Mesothelial cell of epicardium (in vitro differentiated cells): ENCODE measurements at regions not wholly inside any gene's neighbourhood (a gene's known extent, or its start where the extent isn't known, plus 50 kb on each side); places are given as distances from the start of the nearest gene placed in this dataset.
"Not testable (repeated sequence)": the region's sequence is repeated elsewhere in the genome, so short reads cannot be mapped to it uniquely, and the experiment has no call there.

Experiments used
- DNase-seq, 2 experiments: peaks; one replicate each; pipeline ENCODE4 v3.0.0; 2021; ENCODE audit warnings: low spot score in 2 of 2; ENCODE audit not compliant: unreplicated experiment in 2 of 2
- H3K27ac Mint-ChIP-seq: 2 replicates; pipeline ENCODE4 v1.8.0; 2021; ENCODE audit warnings: mixed read lengths
- H3K27me3 Mint-ChIP-seq: 2 replicates; pipeline ENCODE4 v1.8.0; 2021; ENCODE audit warnings: low read depth, mixed read lengths
- H3K36me3 Mint-ChIP-seq: 2 replicates; pipeline ENCODE4 v1.8.0; 2021; ENCODE audit warnings: mixed read lengths
- H3K4me1 Mint-ChIP-seq: 2 replicates; pipeline ENCODE4 v1.8.0; 2021; ENCODE audit warnings: mixed read lengths
- H3K4me3 Mint-ChIP-seq: 2 replicates; pipeline ENCODE4 v1.8.0; 2021; ENCODE audit warnings: mild to moderate bottlenecking, moderate library complexity, mixed read lengths
- H3K9me3 Mint-ChIP-seq: 2 replicates; pipeline ENCODE4 v1.8.0; 2021; ENCODE audit warnings: mixed read lengths
- CTCF ChIP-seq: fragments of 200-600 bp; sonication (generic); IDR thresholded peaks from one replicate; pipeline ENCODE4 v1.5.0; 2021; ENCODE audit warnings: antibody characterized with exemption; ENCODE audit not compliant: unreplicated experiment

- H3K4me1 Mint-ChIP-seq: no peaks in the 10 kb centered on the region
- H3K4me3 Mint-ChIP-seq: no peak overlapping the region
- peaks cover 3% of the 10 kb centered on the region for H3K36me3 Mint-ChIP-seq
- H3K27ac Mint-ChIP-seq: no peak overlapping the region
- no peaks in the 10 kb centered on the region for H3K27me3 Mint-ChIP-seq
- no peak for TF ChIP-seq CTCF
- H3K9me3 Mint-ChIP-seq: peaks cover 51% of the 10 kb centered on the region
- no peak for DNase-seq
Measured at GRCh38 chr20:30376767-30377658, 880.5 kb upstream of the DEFB115 start.

DNA sequence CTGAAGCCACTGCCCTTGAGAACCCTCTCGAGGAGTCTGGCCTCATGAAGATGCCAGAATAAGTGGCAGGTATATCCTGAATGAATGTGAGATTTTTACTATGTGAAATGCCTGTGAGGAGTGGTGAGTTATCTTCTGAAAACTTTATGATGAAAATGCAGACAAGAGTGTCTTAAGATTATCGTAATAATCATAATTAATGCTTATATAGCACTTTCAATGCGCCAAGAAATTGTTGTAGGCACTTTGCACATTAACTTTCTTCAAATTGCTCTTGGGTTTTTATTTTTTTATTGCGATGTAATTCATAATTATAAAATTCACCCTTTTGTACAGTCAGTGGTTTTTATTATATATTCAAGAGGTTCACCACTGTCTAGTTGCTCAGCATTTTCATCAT lies 879.1 kb upstream of the DEFB115 start:
- not testable (repeated sequence) for H3K4me1 Mint-ChIP-seq, H3K27ac Mint-ChIP-seq, H3K36me3 Mint-ChIP-seq, H3K27me3 Mint-ChIP-seq, H3K4me3 Mint-ChIP-seq, DNase-seq
- peaks cover 46% of the 10 kb centered on the region for H3K9me3 Mint-ChIP-seq

DNA sequence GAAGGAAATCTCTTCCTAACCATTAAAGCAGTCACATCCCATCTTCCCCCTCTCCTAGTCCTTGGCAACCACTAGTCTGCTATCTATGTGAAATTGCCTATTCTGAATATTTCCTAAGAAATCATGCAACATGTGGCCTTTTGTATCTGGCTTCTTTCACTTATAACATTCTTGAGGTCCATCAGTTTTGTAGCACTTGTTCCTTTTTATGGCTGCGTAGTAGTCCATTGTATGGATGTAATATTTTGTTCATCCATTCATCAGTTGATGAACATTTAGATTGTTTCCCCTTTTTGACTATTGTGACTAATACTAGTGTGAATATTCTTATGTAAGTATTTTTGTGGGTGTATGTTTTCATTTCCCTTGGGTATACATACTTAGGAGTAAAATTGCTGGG lies 878.7 kb upstream of the DEFB115 start:
- DNase-seq, H3K4me1 Mint-ChIP-seq, H3K27me3 Mint-ChIP-seq, H3K36me3 Mint-ChIP-seq, H3K27ac Mint-ChIP-seq, H3K4me3 Mint-ChIP-seq: not testable (repeated sequence)
- H3K9me3 Mint-ChIP-seq: peaks cover 45% of the 10 kb centered on the region

DNA sequence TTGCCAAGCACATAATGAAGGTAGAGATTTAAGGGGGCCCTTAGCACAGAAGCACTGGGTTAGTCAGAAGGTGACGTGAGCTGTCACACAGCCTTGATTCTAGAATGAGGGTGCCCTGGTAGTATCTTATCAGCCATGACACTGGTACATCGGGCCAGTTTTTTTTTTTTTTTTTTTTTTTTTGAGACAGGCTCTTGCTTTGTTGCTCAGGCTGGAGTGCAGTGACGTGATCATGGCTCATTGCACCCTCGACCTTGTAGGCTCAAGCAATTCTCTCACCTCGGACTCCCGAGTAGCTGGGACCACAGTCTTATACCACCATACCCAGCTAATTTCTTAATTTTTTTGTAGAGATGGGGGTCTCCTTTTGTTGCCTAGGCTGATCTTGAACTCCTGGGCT lies 872.6 kb upstream of the DEFB115 start:
- peaks cover 43% of the 10 kb centered on the region for H3K9me3 Mint-ChIP-seq
- not testable (repeated sequence) for DNase-seq, H3K4me3 Mint-ChIP-seq, H3K27ac Mint-ChIP-seq, H3K4me1 Mint-ChIP-seq, H3K27me3 Mint-ChIP-seq, H3K36me3 Mint-ChIP-seq

- not testable (repeated sequence) for DNase-seq, H3K27me3 Mint-ChIP-seq, H3K27ac Mint-ChIP-seq, H3K36me3 Mint-ChIP-seq, H3K4me1 Mint-ChIP-seq, H3K4me3 Mint-ChIP-seq
- H3K9me3 Mint-ChIP-seq: peaks cover 45% of the 10 kb centered on the region
Measured at GRCh38 chr20:30386099-30386498, 871.4 kb upstream of the DEFB115 start.

GRCh38 chr20:30387823-30388222 lies 869.6 kb upstream of the DEFB115 start:
- not testable (repeated sequence) for H3K36me3 Mint-ChIP-seq, H3K27me3 Mint-ChIP-seq, DNase-seq, H3K4me3 Mint-ChIP-seq, H3K4me1 Mint-ChIP-seq, H3K27ac Mint-ChIP-seq
- peaks cover 37% of the 10 kb centered on the region for H3K9me3 Mint-ChIP-seq

GRCh38 chr20:30393523-30393922 lies 863.9 kb upstream of the DEFB115 start:
- H3K36me3 Mint-ChIP-seq, H3K27ac Mint-ChIP-seq, H3K4me1 Mint-ChIP-seq, DNase-seq, H3K4me3 Mint-ChIP-seq, H3K27me3 Mint-ChIP-seq: not testable (repeated sequence)
- H3K9me3 Mint-ChIP-seq: peaks cover 25% of the 10 kb centered on the region

DNA sequence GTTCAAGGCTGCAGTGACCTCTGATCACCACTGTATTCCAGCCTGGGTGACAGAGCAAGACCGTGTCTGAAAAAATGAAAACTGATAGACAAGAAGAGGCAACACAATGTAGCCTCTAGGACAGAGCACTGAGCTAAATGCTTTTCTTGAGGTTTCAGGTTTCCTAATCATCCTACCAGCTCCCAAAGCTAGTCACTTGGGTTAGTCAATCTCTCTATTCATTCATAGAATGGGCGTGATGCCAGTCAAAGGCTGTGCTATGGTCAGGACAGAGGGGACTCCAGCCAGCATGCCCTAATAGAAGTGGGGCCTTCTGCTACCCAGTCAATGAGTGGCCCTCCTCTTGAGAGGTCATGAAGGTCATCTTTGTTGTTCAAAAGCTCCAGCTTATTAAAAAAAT lies 860.4 kb upstream of the DEFB115 start:
- H3K36me3 Mint-ChIP-seq, H3K27ac Mint-ChIP-seq, H3K27me3 Mint-ChIP-seq, DNase-seq, H3K4me1 Mint-ChIP-seq, H3K4me3 Mint-ChIP-seq: not testable (repeated sequence)
- peaks cover 29% of the 10 kb centered on the region for H3K9me3 Mint-ChIP-seq

DNA sequence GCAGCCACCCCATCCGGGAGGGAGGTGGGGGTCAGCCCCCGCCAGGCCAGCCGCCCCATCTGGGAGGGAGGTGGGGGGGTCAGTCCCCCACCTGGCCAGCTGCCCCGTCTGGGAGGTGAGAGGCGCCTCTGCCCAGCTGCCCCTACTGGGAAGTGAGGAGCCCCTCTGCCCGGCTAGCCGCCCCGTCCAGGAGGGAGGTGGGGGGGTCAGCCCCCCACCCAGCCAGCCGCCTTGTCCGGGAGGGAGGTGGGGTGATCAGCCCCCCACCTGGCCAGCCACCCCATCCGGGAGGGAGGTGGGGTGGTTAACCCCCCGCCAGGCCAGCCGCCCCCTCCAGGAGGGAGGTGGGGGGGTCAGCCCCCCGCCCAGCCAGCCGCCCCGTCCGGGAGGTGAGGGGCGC lies 852.4 kb upstream of the DEFB115 start:
- H3K27me3 Mint-ChIP-seq, H3K4me1 Mint-ChIP-seq, H3K36me3 Mint-ChIP-seq, DNase-seq, H3K27ac Mint-ChIP-seq, H3K4me3 Mint-ChIP-seq: not testable (repeated sequence)
- peaks cover 34% of the 10 kb centered on the region for H3K9me3 Mint-ChIP-seq

- peaks cover 31% of the 10 kb centered on the region for H3K9me3 Mint-ChIP-seq
- H3K27me3 Mint-ChIP-seq, H3K36me3 Mint-ChIP-seq, DNase-seq, H3K4me3 Mint-ChIP-seq, H3K27ac Mint-ChIP-seq, H3K4me1 Mint-ChIP-seq: not testable (repeated sequence)
Measured at GRCh38 chr20:30405585-30405984, 851.9 kb upstream of the DEFB115 start.

- H3K27ac Mint-ChIP-seq, H3K4me3 Mint-ChIP-seq, H3K36me3 Mint-ChIP-seq, DNase-seq, H3K27me3 Mint-ChIP-seq, H3K4me1 Mint-ChIP-seq: not testable (repeated sequence)
- H3K9me3 Mint-ChIP-seq: peaks cover 28% of the 10 kb centered on the region
Measured at GRCh38 chr20:30406370-30406769, 851.1 kb upstream of the DEFB115 start.
